CD14-positive monocyte (primary cell): ENCODE measurements at regions not wholly inside any gene's neighbourhood (a gene's known extent, or its start where the extent isn't known, plus 50 kb on each side); places are given as distances from the start of the nearest gene placed in this dataset.

ENCODE experiments used
- DNase-seq, 3 donors: peaks; one replicate each; pipeline ENCODE4 v3.0.0-alpha.2; 2011 to 2022
- H2AFZ ChIP-seq: 2 replicates; pipeline ENCODE4 v1.6.0; 2012; ENCODE audit warnings: mild to moderate bottlenecking, low read depth, low read length, inconsistent platforms; ENCODE audit not compliant: insufficient read depth, poor library complexity, severe bottlenecking
- H3K27ac ChIP-seq, 2 donors: 1 replicate in 1 of 2; 2 replicates in 1 of 2; pipeline ENCODE4 v1.5.1; 2012 to 2013; ENCODE audit warnings: low read length in 2 of 2, control low read depth in 1 of 2, inconsistent platforms in 1 of 2, low read depth in 1 of 2, mild to moderate bottlenecking in 1 of 2
- H3K27me3 ChIP-seq, 2 donors: one replicate each; pipeline versions ENCODE4 v1.6.0 to v1.6.1; 2011 to 2013; ENCODE audit warnings: low read length in 2 of 2; ENCODE audit not compliant: control insufficient read depth in 2 of 2, insufficient read depth in 2 of 2
- H3K36me3 ChIP-seq, 2 donors: replicated peaks in 1 of 2; 1 replicate in 1 of 2; 2 replicates in 1 of 2; pipeline versions ENCODE4 v1.5.1 to v1.6.1; 2012 to 2013; ENCODE audit warnings: low read length in 2 of 2, control low read depth in 1 of 2, inconsistent platforms in 1 of 2, mild to moderate bottlenecking in 1 of 2; ENCODE audit not compliant: insufficient read depth in 2 of 2, control insufficient read depth in 1 of 2
- H3K4me1 ChIP-seq, 2 donors: 1 replicate in 1 of 2; 2 replicates in 1 of 2; pipeline versions ENCODE4 v1.5.1 to v1.6.1; 2012 to 2013; ENCODE audit warnings: low read length in 2 of 2, control low read depth in 1 of 2, inconsistent platforms in 1 of 2, mild to moderate bottlenecking in 1 of 2, moderate library complexity in 1 of 2; ENCODE audit not compliant: insufficient read depth in 2 of 2, control insufficient read depth in 1 of 2
- H3K4me2 ChIP-seq: replicated peaks from 2 replicates; pipeline ENCODE3; 2012; ENCODE audit warnings: low read length, moderate library complexity, mild to moderate bottlenecking; ENCODE audit not compliant: poor library complexity, severe bottlenecking; ENCODE audit errors: extremely low read depth
- H3K4me3 ChIP-seq, 3 experiments: fragments of 200-600 bp in 1 of 3; sonication (generic) in 1 of 3; replicated peaks in 1 of 3; 1 replicate in 2 of 3; 2 replicates in 1 of 3; pipeline ENCODE4 v1.5.1; 2011 to 2013; ENCODE audit warnings: low read length in 3 of 3, mild to moderate bottlenecking in 3 of 3, control low read depth in 2 of 3, low read depth in 2 of 3, inconsistent platforms in 1 of 3, moderate library complexity in 1 of 3
- H3K79me2 ChIP-seq: 2 replicates; pipeline ENCODE4 v1.6.0; 2012; ENCODE audit warnings: mild to moderate bottlenecking, control low read depth, inconsistent platforms, low read length, moderate library complexity; ENCODE audit not compliant: insufficient read depth
- H3K9ac ChIP-seq: 2 replicates; pipeline ENCODE4 v1.6.0; 2017; ENCODE audit warnings: low read length, mild to moderate bottlenecking; ENCODE audit not compliant: insufficient read depth, poor library complexity, severe bottlenecking
- H3K9me3 ChIP-seq, 2 donors: replicated peaks in 1 of 2; 1 replicate in 1 of 2; 2 replicates in 1 of 2; pipeline versions ENCODE4 v1.5.1 to v1.6.1; 2012 to 2013; ENCODE audit warnings: low read length in 2 of 2, control low read depth in 1 of 2; ENCODE audit not compliant: control insufficient read depth in 1 of 2, insufficient read depth in 1 of 2
- H4K20me1 ChIP-seq: 2 replicates; pipeline ENCODE4 v1.6.0; 2012; ENCODE audit warnings: mild to moderate bottlenecking, low read length, control low read depth, moderate library complexity; ENCODE audit not compliant: insufficient read depth
- H3K27ac Mint-ChIP-seq, 7 donors: one replicate each; pipeline ENCODE4 v1.8.0; 2020; ENCODE audit warnings: mild to moderate bottlenecking in 7 of 7, mixed read lengths in 7 of 7, moderate library complexity in 6 of 7, inconsistent platforms in 2 of 7
- H3K27me3 Mint-ChIP-seq, 3 donors: one replicate each; pipeline ENCODE4 v1.8.0; 2021 to 2022; ENCODE audit warnings: low read depth in 3 of 3, mild to moderate bottlenecking in 3 of 3, mixed read lengths in 3 of 3, moderate library complexity in 3 of 3, inconsistent platforms in 1 of 3
- H3K36me3 Mint-ChIP-seq, 2 donors: one replicate each; pipeline ENCODE4 v1.8.0; 2020; ENCODE audit warnings: mixed read lengths in 2 of 2, inconsistent platforms in 1 of 2, mild to moderate bottlenecking in 1 of 2
- H3K4me1 Mint-ChIP-seq: one replicate; pipeline ENCODE4 v1.8.0; 2020; ENCODE audit warnings: mild to moderate bottlenecking, mixed read lengths
- H3K4me3 Mint-ChIP-seq, 2 donors: one replicate each; pipeline ENCODE4 v1.8.0; 2020; ENCODE audit warnings: mild to moderate bottlenecking in 2 of 2, mixed read lengths in 2 of 2, moderate library complexity in 1 of 2
- H3K9me3 Mint-ChIP-seq, 7 donors: one replicate each; pipeline ENCODE4 v1.8.0; 2020 to 2022; ENCODE audit warnings: mixed read lengths in 7 of 7, mild to moderate bottlenecking in 6 of 7, moderate library complexity in 6 of 7, inconsistent platforms in 2 of 7
- CTCF ChIP-seq: fragments of 200-600 bp; IDR thresholded peaks from one replicate; pipeline ENCODE4 v1.8.0; 2022; ENCODE audit warnings: antibody characterized with exemption, mild to moderate bottlenecking
- WGBS: methylation state at CpG from one replicate; pipeline ENCODE4 v1.1.5; 2013; ENCODE audit warnings: missing lambda C conversion rate; ENCODE audit not compliant: insufficient coverage; 5-methylcytosine and 5-hydroxymethylcytosine counted together
- intact Hi-C, 2 donors: fragments of 100-400 bp; cut with micrococcal nuclease; formaldehyde crosslinking; loops; one replicate each; pipeline versions ENCODE4 v1.15.0 to v1.15.1; 2023

GRCh38 chr16:26724189-26724588 is 342.5 kb upstream of the C16orf82 start:
- Histone ChIP-seq H3K27ac (no peak overlapping the region), H2AFZ (no peak overlapping the region), H3K36me3 (no peaks in the 10 kb centered on the region), H3K4me1 (no peaks in the 10 kb centered on the region), H4K20me1 (no peaks in the 10 kb centered on the region), H3K79me2 (no peaks in the 10 kb centered on the region), H3K4me2 (no peak overlapping the region), H3K27me3 (no peaks in the 10 kb centered on the region), H3K9me3 (no peaks in the 10 kb centered on the region), H3K4me3 (no peak overlapping the region), H3K9ac (no peak overlapping the region)
- no peak for DNase-seq
- H3K36me3 Mint-ChIP-seq: no peaks in the 10 kb centered on the region
- intact Hi-C loops: no loop called here
- peaks cover 0 to 16% (median 4%) of the 10 kb centered on the region in 7 donors for H3K9me3 Mint-ChIP-seq
- H3K27me3 Mint-ChIP-seq: peaks cover 0 to 3% (median 0%) of the 10 kb centered on the region in 3 donors
- no peak overlapping the region for H3K27ac Mint-ChIP-seq
- WGBS: no CpG with 5 or more reads among the region's 8 CpGs
- no peaks in the 10 kb centered on the region for H3K4me1 Mint-ChIP-seq
- no peak for TF ChIP-seq CTCF
- no peak overlapping the region for H3K4me3 Mint-ChIP-seq

GRCh38 chr16:26727848-26728247 is 338.9 kb upstream of the C16orf82 start:
- 12% methylated on average over 8 of the region's 9 CpGs for WGBS
- Histone ChIP-seq H2AFZ (no peak overlapping the region), H3K9me3 (no peaks in the 10 kb centered on the region), H3K4me1 (no peaks in the 10 kb centered on the region), H3K27me3 (no peaks in the 10 kb centered on the region), H3K27ac (no peak overlapping the region), H3K79me2 (no peaks in the 10 kb centered on the region), H3K9ac (no peak overlapping the region), H3K4me2 (no peak overlapping the region), H3K36me3 (no peaks in the 10 kb centered on the region), H3K4me3 (no peak overlapping the region), H4K20me1 (no peaks in the 10 kb centered on the region)
- no peak for DNase-seq
- no peaks in the 10 kb centered on the region for H3K36me3 Mint-ChIP-seq
- H3K27me3 Mint-ChIP-seq: peaks cover 0 to 3% (median 1%) of the 10 kb centered on the region in 3 donors
- H3K4me1 Mint-ChIP-seq: no peaks in the 10 kb centered on the region
- no peak overlapping the region for H3K27ac Mint-ChIP-seq
- H3K4me3 Mint-ChIP-seq: no peak overlapping the region
- intact Hi-C loops: no loop called here
- peaks cover 0 to 16% (median 2%) of the 10 kb centered on the region in 7 donors for H3K9me3 Mint-ChIP-seq
- TF ChIP-seq CTCF: no peak
